ENCODE measurements at regions not wholly inside any gene's neighbourhood (a gene's known extent, or its start where the extent isn't known, plus 50 kb on each side); places are given as distances from the start of the nearest gene placed in this dataset.
"Not testable (repeated sequence)": the region's sequence is repeated elsewhere in the genome, so short reads cannot be mapped to it uniquely, and the experiment has no call there.

DNA sequence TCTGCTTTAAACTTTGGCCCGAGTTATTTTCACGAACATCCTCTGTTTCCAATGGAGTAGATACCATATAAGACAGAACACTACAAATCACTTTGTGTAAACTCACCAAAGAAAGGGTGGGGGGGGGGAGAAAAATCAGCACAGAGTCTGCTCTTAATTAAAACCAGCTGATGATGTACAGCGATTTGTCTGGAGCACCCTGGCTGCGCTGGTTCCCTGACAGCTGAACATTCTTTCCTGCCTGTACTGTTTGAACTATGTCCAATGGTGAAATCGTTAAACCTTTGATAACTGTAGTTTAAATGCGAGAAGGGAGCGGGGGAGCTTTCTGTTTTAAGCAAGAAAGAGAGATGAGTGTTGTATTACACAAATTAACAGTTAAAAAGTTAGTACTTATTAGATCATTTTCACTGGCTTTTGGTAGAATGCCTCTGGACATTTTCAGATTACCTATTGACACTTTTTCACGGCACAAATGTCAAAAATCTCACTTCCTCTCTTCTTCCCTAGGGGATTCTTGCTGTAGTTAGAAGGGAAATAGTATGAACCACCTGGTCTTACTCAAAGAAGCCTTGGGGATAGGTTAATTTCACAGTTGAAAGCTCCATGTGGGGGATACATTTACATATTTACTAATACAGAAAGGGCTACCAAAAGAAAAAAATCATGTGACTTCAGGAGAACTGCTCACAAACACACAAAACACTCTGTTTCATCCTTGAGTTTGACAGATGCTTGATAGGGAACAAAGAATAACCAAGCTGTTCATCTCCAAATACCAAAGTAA is 140.2 kb upstream of the RUNX1 start:
- no peak overlapping the region for H3K4me3 ChIP-seq (ENCODE audit: low read length)
- H3K9me3 ChIP-seq (ENCODE audit: control insufficient read depth, insufficient read depth, low read length), result no peaks in the 10 kb centered on the region
- H3K27me3 ChIP-seq (ENCODE audit: control insufficient read depth, insufficient read depth, low read length), result no peaks in the 10 kb centered on the region; the same call in 1 of the 2 replicates
- no peaks in the 10 kb centered on the region for H3K4me1 ChIP-seq (ENCODE audit: control insufficient read depth, insufficient read depth, low read length)
- DNase-seq (ENCODE audit: low read depth, low spot score), result no peak
- H3K36me3 ChIP-seq (ENCODE audit: control insufficient read depth, insufficient read depth, low read length), result no peaks in the 10 kb centered on the region
- no peak overlapping the region for H3K27ac ChIP-seq (ENCODE audit: low read length)
- WGBS (ENCODE audit: insufficient coverage, insufficient read length), result 100% methylated on average over 2 of the region's 8 CpGs

DNA sequence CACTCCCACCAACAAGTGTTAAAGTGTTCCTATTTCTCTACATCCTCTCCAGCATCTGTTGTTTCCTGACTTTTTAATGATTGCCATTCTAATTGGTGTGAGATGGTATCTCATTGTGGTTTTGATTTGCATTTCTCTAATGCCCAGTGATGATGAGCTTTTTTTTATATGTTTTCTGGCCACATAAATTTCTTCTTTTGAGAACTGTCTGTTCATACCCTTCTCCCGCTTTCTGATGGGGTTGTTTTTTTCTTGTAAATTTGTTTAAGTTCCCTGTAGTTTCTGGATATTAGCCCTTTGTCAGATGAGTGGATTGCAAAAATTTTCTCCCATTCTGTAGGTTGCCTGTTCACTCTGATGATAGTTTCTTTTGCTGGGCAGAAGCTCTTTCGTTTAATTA is 134.3 kb upstream of the RUNX1 start:
- H3K9me3 ChIP-seq (ENCODE audit: control insufficient read depth, insufficient read depth, low read length); H3K36me3 ChIP-seq (ENCODE audit: control insufficient read depth, insufficient read depth, low read length); H3K4me1 ChIP-seq (ENCODE audit: control insufficient read depth, insufficient read depth, low read length); H3K27me3 ChIP-seq (ENCODE audit: control insufficient read depth, insufficient read depth, low read length); H3K4me3 ChIP-seq (ENCODE audit: low read length); H3K27ac ChIP-seq (ENCODE audit: low read length); DNase-seq (ENCODE audit: low read depth, low spot score): not testable (repeated sequence)
- WGBS (ENCODE audit: insufficient coverage, insufficient read length), result no CpG with 5 or more reads among the region's 2 CpGs

DNA sequence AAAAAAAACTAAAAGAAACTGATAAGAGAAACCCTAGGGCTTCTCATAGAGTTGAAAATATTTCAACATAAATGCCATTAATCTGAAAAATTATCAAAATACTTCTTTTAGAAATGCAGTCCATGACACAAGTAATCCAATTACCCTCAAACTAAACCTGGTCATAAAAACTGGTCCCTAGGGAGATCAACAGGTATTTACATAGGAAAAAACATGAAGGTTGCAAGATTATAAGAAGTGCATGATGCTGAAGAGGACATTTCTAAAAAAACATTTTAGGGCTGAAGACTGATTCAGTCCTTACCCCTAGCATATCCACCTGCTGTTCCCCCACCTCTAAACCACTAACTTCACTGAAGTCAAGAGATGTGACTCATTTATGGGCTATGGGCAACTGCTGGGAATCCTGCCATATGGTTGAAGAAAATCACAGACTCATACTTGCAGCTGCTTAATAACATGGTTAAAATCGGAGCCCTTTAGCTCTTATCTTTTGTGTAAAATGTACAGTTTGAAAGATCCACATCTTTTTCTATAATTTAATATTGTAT is 131.0 kb upstream of the RUNX1 start:
- Histone ChIP-seq H3K9me3 (ENCODE audit: control insufficient read depth, insufficient read depth, low read length) (no peaks in the 10 kb centered on the region), H3K4me3 (ENCODE audit: low read length) (no peak overlapping the region), H3K4me1 (ENCODE audit: control insufficient read depth, insufficient read depth, low read length) (no peaks in the 10 kb centered on the region), H3K27ac (ENCODE audit: low read length) (no peak overlapping the region), H3K36me3 (ENCODE audit: control insufficient read depth, insufficient read depth, low read length) (no peaks in the 10 kb centered on the region), H3K27me3 (ENCODE audit: control insufficient read depth, insufficient read depth, low read length) (no peaks in the 10 kb centered on the region)
- no CpG with 5 or more reads among the region's 1 CpG for WGBS (ENCODE audit: insufficient coverage, insufficient read length)
- DNase-seq (ENCODE audit: low read depth, low spot score), result no peak

DNA sequence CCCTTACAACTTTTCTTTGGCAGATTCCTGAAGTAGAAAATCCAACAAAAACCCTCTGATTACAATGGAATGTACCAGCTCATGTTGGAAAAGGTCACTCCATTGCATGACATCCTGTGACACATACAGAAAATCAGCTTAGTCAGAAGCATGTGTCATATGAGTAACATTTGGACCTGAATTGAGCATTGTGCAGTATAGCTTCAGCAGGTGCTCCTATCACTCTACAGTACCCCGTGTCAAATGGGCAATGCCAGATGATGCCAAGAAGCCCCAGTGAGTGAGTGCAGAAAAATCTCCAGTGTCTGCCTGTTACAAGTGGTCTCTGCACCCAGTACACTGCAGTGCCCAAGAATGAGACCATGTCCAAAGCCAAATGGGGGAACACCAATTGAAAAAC is 129.7 kb upstream of the RUNX1 start:
- DNase-seq (ENCODE audit: low read depth, low spot score), result no peak
- Histone ChIP-seq H3K9me3 (ENCODE audit: control insufficient read depth, insufficient read depth, low read length) (no peaks in the 10 kb centered on the region), H3K27ac (ENCODE audit: low read length) (no peak overlapping the region), H3K4me3 (ENCODE audit: low read length) (no peak overlapping the region), H3K27me3 (ENCODE audit: control insufficient read depth, insufficient read depth, low read length) (no peaks in the 10 kb centered on the region), H3K36me3 (ENCODE audit: control insufficient read depth, insufficient read depth, low read length) (no peaks in the 10 kb centered on the region), H3K4me1 (ENCODE audit: control insufficient read depth, insufficient read depth, low read length) (no peaks in the 10 kb centered on the region)
- no CpG with 5 or more reads among the region's 1 CpG for WGBS (ENCODE audit: insufficient coverage, insufficient read length)

DNA sequence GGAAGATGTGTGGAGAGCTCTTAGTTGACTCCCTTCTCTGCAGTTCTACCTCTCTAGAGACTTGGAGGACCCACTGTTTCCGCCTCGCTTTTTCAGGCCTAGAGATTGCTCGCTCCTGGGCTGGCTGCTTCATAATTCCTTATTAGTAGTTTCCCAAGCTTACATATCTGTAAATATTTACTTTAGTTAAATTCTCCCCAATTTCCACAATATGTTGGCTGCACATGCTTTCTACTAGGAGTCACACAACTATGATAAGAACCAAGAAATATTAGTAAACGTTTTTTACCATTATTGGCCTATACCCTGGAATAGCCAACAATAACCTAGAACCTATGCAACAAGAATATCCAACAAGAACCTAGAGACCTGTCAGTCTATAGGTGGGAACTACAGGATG is 129.0 kb upstream of the RUNX1 start:
- Histone ChIP-seq H3K27ac (ENCODE audit: low read length) (no peak overlapping the region), H3K4me3 (ENCODE audit: low read length) (no peak overlapping the region), H3K9me3 (ENCODE audit: control insufficient read depth, insufficient read depth, low read length) (no peaks in the 10 kb centered on the region), H3K36me3 (ENCODE audit: control insufficient read depth, insufficient read depth, low read length) (no peaks in the 10 kb centered on the region), H3K4me1 (ENCODE audit: control insufficient read depth, insufficient read depth, low read length) (no peaks in the 10 kb centered on the region), H3K27me3 (ENCODE audit: control insufficient read depth, insufficient read depth, low read length) (no peaks in the 10 kb centered on the region)
- WGBS (ENCODE audit: insufficient coverage, insufficient read length), result no CpG with 5 or more reads among the region's 4 CpGs
- DNase-seq (ENCODE audit: low read depth, low spot score), result no peak

DNA sequence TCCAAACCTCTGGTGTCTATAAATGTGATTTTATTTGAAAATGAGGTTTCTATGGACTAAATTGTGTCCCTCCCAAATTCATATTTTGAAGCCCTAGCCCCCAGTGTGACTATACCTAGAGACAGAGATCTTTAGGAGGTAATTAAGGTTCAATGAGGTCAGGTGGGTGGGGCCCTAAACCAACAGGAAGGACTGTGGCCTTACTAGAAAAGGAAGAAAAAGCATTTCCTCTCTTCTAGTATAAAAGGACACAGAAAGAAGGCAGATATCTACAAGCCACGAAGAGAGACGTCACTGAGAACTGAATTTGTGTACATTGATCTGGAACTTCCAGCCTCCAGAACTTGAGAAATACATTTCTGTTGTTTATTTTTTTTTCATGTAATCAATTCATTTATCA is 123.1 kb upstream of the RUNX1 start:
- no CpG with 5 or more reads among the region's 2 CpGs for WGBS (ENCODE audit: insufficient coverage, insufficient read length)
- no peak for DNase-seq (ENCODE audit: low read depth, low spot score)
- Histone ChIP-seq H3K4me3 (ENCODE audit: low read length) (no peak overlapping the region), H3K4me1 (ENCODE audit: control insufficient read depth, insufficient read depth, low read length) (no peaks in the 10 kb centered on the region), H3K36me3 (ENCODE audit: control insufficient read depth, insufficient read depth, low read length) (no peaks in the 10 kb centered on the region), H3K27ac (ENCODE audit: low read length) (no peak overlapping the region), H3K27me3 (ENCODE audit: control insufficient read depth, insufficient read depth, low read length) (no peaks in the 10 kb centered on the region; the same call in 1 of the 2 replicates), H3K9me3 (ENCODE audit: control insufficient read depth, insufficient read depth, low read length) (no peaks in the 10 kb centered on the region)

DNA sequence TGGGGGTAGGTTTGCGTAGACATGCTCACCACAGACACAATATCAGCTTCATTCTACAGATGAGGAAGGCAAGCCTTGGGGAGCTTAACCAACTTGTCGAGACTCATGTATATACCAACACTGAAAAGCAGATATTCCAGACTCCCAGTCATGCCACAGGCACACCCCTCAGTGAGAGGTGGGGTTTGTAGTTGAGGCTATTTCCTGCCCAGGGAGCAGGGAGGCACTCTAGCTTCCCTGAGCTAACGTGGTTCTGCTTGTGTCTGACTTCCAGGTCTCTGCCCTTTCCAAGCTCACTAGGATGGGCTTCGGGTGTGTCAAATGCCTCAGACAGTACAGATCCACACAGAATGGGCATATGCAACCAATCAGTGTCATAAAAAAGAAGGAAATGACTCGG is 122.3 kb upstream of the RUNX1 start:
- no peak for DNase-seq (ENCODE audit: low read depth, low spot score)
- Histone ChIP-seq H3K27ac (ENCODE audit: low read length) (no peak overlapping the region), H3K4me3 (ENCODE audit: low read length) (no peak overlapping the region), H3K36me3 (ENCODE audit: control insufficient read depth, insufficient read depth, low read length) (no peaks in the 10 kb centered on the region), H3K9me3 (ENCODE audit: control insufficient read depth, insufficient read depth, low read length) (no peaks in the 10 kb centered on the region), H3K27me3 (ENCODE audit: control insufficient read depth, insufficient read depth, low read length) (no peaks in the 10 kb centered on the region; the same call in 1 of the 2 replicates), H3K4me1 (ENCODE audit: control insufficient read depth, insufficient read depth, low read length) (no peaks in the 10 kb centered on the region)
- no CpG with 5 or more reads among the region's 5 CpGs for WGBS (ENCODE audit: insufficient coverage, insufficient read length)

DNA sequence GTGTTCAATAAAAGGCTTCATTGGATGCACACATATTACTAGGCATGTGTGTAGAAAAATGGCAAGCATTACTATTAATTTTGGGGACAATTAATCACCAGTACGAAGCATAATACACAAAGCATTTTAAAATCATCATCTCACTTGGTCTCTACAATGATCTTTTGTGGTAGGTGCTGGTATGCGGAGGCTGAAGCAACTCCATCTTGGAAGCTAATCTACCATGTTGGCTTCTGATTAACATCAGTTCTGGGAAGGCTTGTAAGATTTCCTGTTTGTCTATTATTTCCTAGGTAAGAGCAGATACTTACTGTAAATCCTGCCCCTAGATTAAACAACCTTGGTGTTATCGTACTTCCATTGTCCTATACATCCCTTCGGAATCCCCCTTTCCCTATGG is 121.7 kb upstream of the RUNX1 start:
- Histone ChIP-seq H3K36me3 (ENCODE audit: control insufficient read depth, insufficient read depth, low read length) (no peaks in the 10 kb centered on the region), H3K27ac (ENCODE audit: low read length) (no peak overlapping the region), H3K27me3 (ENCODE audit: control insufficient read depth, insufficient read depth, low read length) (no peaks in the 10 kb centered on the region; the same call in 1 of the 2 replicates), H3K9me3 (ENCODE audit: control insufficient read depth, insufficient read depth, low read length) (no peaks in the 10 kb centered on the region), H3K4me3 (ENCODE audit: low read length) (no peak overlapping the region), H3K4me1 (ENCODE audit: control insufficient read depth, insufficient read depth, low read length) (no peaks in the 10 kb centered on the region)
- DNase-seq (ENCODE audit: low read depth, low spot score), result no peak
- WGBS (ENCODE audit: insufficient coverage, insufficient read length), result no CpG with 5 or more reads among the region's 4 CpGs

DNA sequence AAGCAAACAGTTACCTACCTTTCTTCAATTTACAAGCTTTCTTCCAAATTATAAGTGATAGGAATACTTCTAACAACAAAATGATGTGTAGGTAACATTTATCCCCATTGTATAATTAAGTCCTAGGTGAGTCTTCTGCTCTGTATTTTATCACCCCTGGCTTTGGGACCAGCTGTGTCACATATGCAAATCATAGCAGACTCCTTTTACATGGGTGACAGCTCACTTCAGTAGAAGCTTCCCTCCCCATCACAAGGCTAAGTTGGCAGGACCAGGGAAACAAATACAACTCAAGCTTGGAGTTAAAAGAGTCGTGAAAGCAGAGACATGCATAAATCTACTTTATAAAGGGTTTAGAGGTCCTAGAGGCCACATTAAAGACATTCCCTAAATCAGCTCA is 121.1 kb upstream of the RUNX1 start:
- Histone ChIP-seq H3K4me3 (ENCODE audit: low read length) (no peak overlapping the region), H3K27ac (ENCODE audit: low read length) (no peak overlapping the region), H3K27me3 (ENCODE audit: control insufficient read depth, insufficient read depth, low read length) (no peaks in the 10 kb centered on the region; the same call in 1 of the 2 replicates), H3K9me3 (ENCODE audit: control insufficient read depth, insufficient read depth, low read length) (no peaks in the 10 kb centered on the region), H3K36me3 (ENCODE audit: control insufficient read depth, insufficient read depth, low read length) (no peaks in the 10 kb centered on the region), H3K4me1 (ENCODE audit: control insufficient read depth, insufficient read depth, low read length) (no peaks in the 10 kb centered on the region)
- no CpG with 5 or more reads among the region's 1 CpG for WGBS (ENCODE audit: insufficient coverage, insufficient read length)
- no peak for DNase-seq (ENCODE audit: low read depth, low spot score)

DNA sequence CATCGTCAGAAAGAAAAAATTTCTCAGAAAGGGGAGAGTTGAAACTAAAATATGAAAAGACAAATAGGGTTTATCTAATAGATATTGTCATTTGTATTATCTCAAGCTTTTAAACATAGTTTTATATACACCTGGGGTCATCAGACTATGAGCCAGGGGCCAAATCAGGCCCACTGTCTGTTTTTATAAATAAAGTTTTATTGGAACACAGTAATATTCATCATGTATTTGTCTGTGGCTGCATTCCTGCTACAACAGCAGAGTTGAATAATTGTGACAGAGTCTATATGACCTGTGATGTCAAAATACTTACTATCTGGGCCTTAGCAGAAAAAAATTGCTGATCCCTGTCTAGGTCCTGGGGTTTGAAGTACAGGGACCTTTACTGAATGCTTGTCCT is 120.5 kb upstream of the RUNX1 start:
- Histone ChIP-seq H3K4me3 (ENCODE audit: low read length) (no peak overlapping the region), H3K27me3 (ENCODE audit: control insufficient read depth, insufficient read depth, low read length) (no peaks in the 10 kb centered on the region; the same call in 1 of the 2 replicates), H3K36me3 (ENCODE audit: control insufficient read depth, insufficient read depth, low read length) (no peaks in the 10 kb centered on the region), H3K4me1 (ENCODE audit: control insufficient read depth, insufficient read depth, low read length) (no peaks in the 10 kb centered on the region), H3K9me3 (ENCODE audit: control insufficient read depth, insufficient read depth, low read length) (no peaks in the 10 kb centered on the region), H3K27ac (ENCODE audit: low read length) (no peak overlapping the region)
- DNase-seq (ENCODE audit: low read depth, low spot score), result no peak
- no CpG with 5 or more reads among the region's 1 CpG for WGBS (ENCODE audit: insufficient coverage, insufficient read length)

DNA sequence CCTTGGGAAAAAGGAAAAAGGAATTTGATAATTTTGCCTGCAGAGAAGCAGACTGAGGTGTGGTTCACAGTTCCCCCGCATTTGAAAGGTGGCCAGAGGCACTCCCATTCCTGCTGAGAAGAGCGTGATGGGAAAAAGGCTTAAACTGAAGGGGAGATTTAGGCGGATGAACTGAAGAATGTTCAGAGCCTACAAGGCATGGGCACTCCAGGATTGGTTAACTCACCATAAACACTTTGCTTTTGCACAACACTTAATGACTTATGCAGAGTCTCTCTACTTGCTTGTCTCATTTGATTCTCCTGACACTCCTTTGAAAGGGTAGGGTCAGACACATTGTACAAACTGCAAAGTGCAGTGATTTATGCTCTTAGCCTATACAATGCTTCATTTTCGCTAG is 119.6 kb upstream of the RUNX1 start:
- Histone ChIP-seq H3K27me3 (ENCODE audit: control insufficient read depth, insufficient read depth, low read length) (no peaks in the 10 kb centered on the region; the same call in 1 of the 2 replicates), H3K4me3 (ENCODE audit: low read length) (no peak overlapping the region), H3K36me3 (ENCODE audit: control insufficient read depth, insufficient read depth, low read length) (no peaks in the 10 kb centered on the region), H3K9me3 (ENCODE audit: control insufficient read depth, insufficient read depth, low read length) (no peaks in the 10 kb centered on the region), H3K27ac (ENCODE audit: low read length) (no peak overlapping the region), H3K4me1 (ENCODE audit: control insufficient read depth, insufficient read depth, low read length) (no peaks in the 10 kb centered on the region)
- WGBS (ENCODE audit: insufficient coverage, insufficient read length), result no CpG with 5 or more reads among the region's 4 CpGs
- no peak for DNase-seq (ENCODE audit: low read depth, low spot score)

All from iPS DF 6.9 (cell line).